Loucy (cell line): ENCODE measurements at regions not wholly inside any gene's neighbourhood (a gene's known extent, or its start where the extent isn't known, plus 50 kb on each side); places are given as distances from the start of the nearest gene placed in this dataset.

Experiments
- H2AFZ ChIP-seq: fragments of 200-600 bp; sonication (generic); 2 replicates; pipeline ENCODE4 v1.6.0; 2016; ENCODE audit warnings: antibody characterized with exemption, mild to moderate bottlenecking, low read length, moderate library complexity
- H3F3A ChIP-seq: fragments of 200-600 bp; 2 replicates; pipeline ENCODE4 v1.6.0; 2016; ENCODE audit warnings: antibody characterized with exemption, low read depth, mild to moderate bottlenecking
- H3K27me3 ChIP-seq: fragments of 200-600 bp; sonication (generic); 2 replicates; pipeline ENCODE4 v1.6.1; 2014; ENCODE audit warnings: low read length, mild to moderate bottlenecking; ENCODE audit not compliant: insufficient read depth, poor library complexity, severe bottlenecking
- H3K36me3 ChIP-seq: fragments of 200-600 bp; sonication (generic); 2 replicates; pipeline ENCODE4 v1.6.1; 2016; ENCODE audit warnings: low read length; ENCODE audit not compliant: insufficient read depth
- H3K4me1 ChIP-seq: fragments of 200-600 bp; sonication (generic); 2 replicates; pipeline ENCODE4 v1.5.1; 2014; ENCODE audit warnings: low read length, mild to moderate bottlenecking; ENCODE audit not compliant: insufficient read depth, poor library complexity, severe bottlenecking
- H3K4me2 ChIP-seq: fragments of 200-600 bp; sonication (generic); 2 replicates; pipeline ENCODE4 v1.6.0; 2014; ENCODE audit warnings: antibody characterized with exemption, low read length, low read depth, mild to moderate bottlenecking; ENCODE audit not compliant: poor library complexity, severe bottlenecking
- H3K4me3 ChIP-seq: fragments of 200-600 bp; sonication (generic); 2 replicates; pipeline ENCODE4 v1.5.1; 2014; ENCODE audit warnings: low read length, mild to moderate bottlenecking, mixed read lengths; ENCODE audit not compliant: poor library complexity, severe bottlenecking
- H3K79me2 ChIP-seq: fragments of 200-600 bp; sonication (generic); 2 replicates; pipeline ENCODE4 v1.6.1; 2014; ENCODE audit warnings: low read length; ENCODE audit not compliant: insufficient read depth
- H3K9ac ChIP-seq: fragments of 200-600 bp; sonication (generic); 2 replicates; pipeline ENCODE4 v1.6.0; 2014; ENCODE audit warnings: mild to moderate bottlenecking, low read depth, low read length, moderate library complexity; ENCODE audit not compliant: poor library complexity, severe bottlenecking
- H3K9me2 ChIP-seq: fragments of 200-600 bp; sonication (generic); replicated peaks from 2 replicates; pipeline ENCODE4 v1.6.1; 2016; ENCODE audit warnings: low read depth, low read length, mixed read lengths
- H3K9me3 ChIP-seq: fragments of 200-600 bp; sonication (generic); 2 replicates; pipeline ENCODE4 v1.6.1; 2014; ENCODE audit warnings: mild to moderate bottlenecking, antibody characterized with exemption, low read length, low read depth; ENCODE audit not compliant: insufficient read depth
- H4K20me1 ChIP-seq: fragments of 200-600 bp; sonication (generic); 2 replicates; pipeline ENCODE4 v1.6.0; 2014; ENCODE audit warnings: antibody characterized with exemption, low read length, mild to moderate bottlenecking; ENCODE audit not compliant: insufficient read depth, poor library complexity, severe bottlenecking
- CTCF ChIP-seq: fragments of 200-600 bp; sonication (generic); conservative IDR thresholded peaks from 2 replicates; pipeline ENCODE4 v1.5.1; 2014; ENCODE audit warnings: mild to moderate bottlenecking, antibody characterized with exemption, low read length
- EZH2phosphoT487 ChIP-seq: fragments of 200-600 bp; IDR thresholded peaks from 2 replicates; pipeline ENCODE4 v1.6.1; 2018; ENCODE audit warnings: antibody characterized with exemption, mild to moderate bottlenecking, moderate library complexity, borderline replicate concordance

- no peaks in the 10 kb centered on the region for H3K27me3 ChIP-seq
- no peak overlapping the region for H3K4me3 ChIP-seq
- no peaks in the 10 kb centered on the region for H3K4me1 ChIP-seq
- H4K20me1 ChIP-seq: no peaks in the 10 kb centered on the region
- H2AFZ ChIP-seq: 0 out of 2 replicates have a peak overlapping the region, but pooled peaks have one; percentile 19
- no peaks in the 10 kb centered on the region for H3F3A ChIP-seq
- H3K4me2 ChIP-seq: no peak overlapping the region
- H3K9me2 ChIP-seq: no peaks in the 10 kb centered on the region
- H3K36me3 ChIP-seq: no peaks in the 10 kb centered on the region
- no peaks in the 10 kb centered on the region for H3K9me3 ChIP-seq
- H3K79me2 ChIP-seq: no peaks in the 10 kb centered on the region
- TF ChIP-seq CTCF: no peak
- H3K9ac ChIP-seq: no peak overlapping the region
Observed at GRCh38 chr10:80709866-80710265, 172.2 kb downstream of the SH2D4B start.

GRCh38 chr10:80713398-80713928 lies 175.8 kb downstream of the SH2D4B start:
- no peaks in the 10 kb centered on the region for H3K79me2 ChIP-seq
- no peaks in the 10 kb centered on the region for H3K4me1 ChIP-seq
- no peaks in the 10 kb centered on the region for H4K20me1 ChIP-seq
- no peak overlapping the region for H3K9ac ChIP-seq
- H3K9me3 ChIP-seq: no peaks in the 10 kb centered on the region
- H3K36me3 ChIP-seq: no peaks in the 10 kb centered on the region
- no peaks in the 10 kb centered on the region for H3F3A ChIP-seq
- no peaks in the 10 kb centered on the region for H3K27me3 ChIP-seq
- no peak for TF ChIP-seq CTCF
- TF ChIP-seq EZH2phosphoT487: no peak
- no peak overlapping the region for H3K4me2 ChIP-seq
- H2AFZ ChIP-seq: no peak overlapping the region
- no peaks in the 10 kb centered on the region for H3K9me2 ChIP-seq
- H3K4me3 ChIP-seq: no peak overlapping the region

GRCh38 chr10:80714566-80714965 lies 176.9 kb downstream of the SH2D4B start:
- Histone ChIP-seq H3K9ac (no peak overlapping the region), H2AFZ (no peak overlapping the region), H3K79me2 (no peaks in the 10 kb centered on the region), H3F3A (no peaks in the 10 kb centered on the region), H4K20me1 (no peaks in the 10 kb centered on the region), H3K9me2 (no peaks in the 10 kb centered on the region), H3K4me3 (no peak overlapping the region), H3K9me3 (no peaks in the 10 kb centered on the region), H3K27me3 (no peaks in the 10 kb centered on the region), H3K36me3 (no peaks in the 10 kb centered on the region), H3K4me1 (no peaks in the 10 kb centered on the region), H3K4me2 (no peak overlapping the region)
- TF ChIP-seq EZH2phosphoT487: no peak
- no peak for TF ChIP-seq CTCF
